ENCODE measurements at regions not wholly inside any gene's neighbourhood (a gene's known extent, or its start where the extent isn't known, plus 50 kb on each side); places are given as distances from the start of the nearest gene placed in this dataset.

DNA sequence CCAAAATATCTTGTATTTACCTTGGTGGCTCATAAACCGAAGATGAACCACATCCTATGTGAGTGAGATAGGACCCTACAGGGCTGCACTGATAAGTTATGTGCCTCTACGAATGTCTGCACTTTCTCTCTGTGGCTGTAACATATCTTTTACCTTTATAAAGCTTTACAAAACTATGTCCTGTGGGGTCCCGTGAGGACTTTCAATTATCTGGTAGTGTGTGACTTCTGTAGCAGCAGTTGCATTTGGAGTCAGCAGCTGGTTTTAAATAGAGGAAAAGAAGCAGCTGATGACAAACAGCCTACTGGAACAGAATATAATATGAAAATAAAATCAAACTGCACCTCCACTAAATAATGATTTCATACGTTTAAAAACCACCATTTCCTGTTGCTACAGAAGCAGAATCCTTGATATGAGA is 222.4 kb upstream of the GNAI1 start:
- H3K4me3 ChIP-seq (ENCODE audit: low read depth, low read length) = no peak overlapping the region
- DNase-seq (ENCODE audit: low read depth) = no peak
- TF ChIP-seq CTCF (IDR thresholded peaks at IDR 0.05; ENCODE audit: control insufficient read depth, extremely low read depth, insufficient read depth) = no peak

- no peak overlapping the region for H3K4me3 ChIP-seq (ENCODE audit: low read depth, low read length)
- TF ChIP-seq CTCF (IDR thresholded peaks at IDR 0.05; ENCODE audit: control insufficient read depth, extremely low read depth, insufficient read depth) = no peak
- DNase-seq (ENCODE audit: low read depth) = no peak
Measured at GRCh38 chr7:79911420-79911819, 223.2 kb upstream of the GNAI1 start.

DNA sequence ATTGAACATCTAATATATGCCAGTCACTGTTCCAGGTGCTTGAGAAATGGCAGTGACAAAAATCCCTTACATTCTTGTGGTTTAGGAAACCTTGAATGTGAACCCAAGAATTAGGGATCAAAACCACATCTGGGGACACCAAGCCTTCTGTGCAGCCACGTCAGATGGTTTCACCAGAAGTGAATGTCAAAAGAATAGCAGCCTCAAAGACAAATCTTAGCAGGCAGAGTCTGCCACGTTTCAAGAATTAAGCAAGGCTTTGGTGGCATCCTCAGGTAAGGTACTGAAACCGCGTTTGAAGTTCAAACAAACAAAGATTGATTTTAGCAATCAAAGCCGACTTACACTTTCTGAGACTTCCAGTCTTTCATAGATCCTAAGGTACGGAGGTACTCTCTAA is 225.5 kb upstream of the GNAI1 start:
- TF ChIP-seq CTCF (IDR thresholded peaks at IDR 0.05; ENCODE audit: control insufficient read depth, extremely low read depth, insufficient read depth) = no peak
- DNase-seq (ENCODE audit: low read depth) = no peak
- no peak overlapping the region for H3K4me3 ChIP-seq (ENCODE audit: low read depth, low read length)

DNA sequence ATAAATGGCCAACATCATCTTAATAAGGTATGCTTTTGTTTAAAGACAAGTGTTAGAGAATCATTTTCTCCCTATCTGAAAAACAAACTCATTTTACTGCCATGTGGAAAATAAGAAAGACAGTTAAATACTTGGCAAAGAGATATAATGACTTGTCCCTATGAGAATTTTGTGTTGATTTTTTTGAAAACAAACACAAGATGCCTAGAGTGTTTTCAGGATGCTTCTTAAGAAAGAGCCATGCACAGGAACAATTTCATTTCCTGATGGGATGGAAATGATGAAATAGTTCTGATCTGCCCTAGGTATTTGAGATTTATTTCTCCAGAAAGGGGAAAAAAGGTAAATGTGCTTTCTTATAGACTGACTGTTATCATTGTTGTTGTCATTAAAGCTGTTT is 237.5 kb upstream of the GNAI1 start:
- no peak for DNase-seq (ENCODE audit: low read depth)
- no peak for TF ChIP-seq CTCF (IDR thresholded peaks at IDR 0.05; ENCODE audit: control insufficient read depth, extremely low read depth, insufficient read depth)
- no peak overlapping the region for H3K4me3 ChIP-seq (ENCODE audit: low read depth, low read length)

DNA sequence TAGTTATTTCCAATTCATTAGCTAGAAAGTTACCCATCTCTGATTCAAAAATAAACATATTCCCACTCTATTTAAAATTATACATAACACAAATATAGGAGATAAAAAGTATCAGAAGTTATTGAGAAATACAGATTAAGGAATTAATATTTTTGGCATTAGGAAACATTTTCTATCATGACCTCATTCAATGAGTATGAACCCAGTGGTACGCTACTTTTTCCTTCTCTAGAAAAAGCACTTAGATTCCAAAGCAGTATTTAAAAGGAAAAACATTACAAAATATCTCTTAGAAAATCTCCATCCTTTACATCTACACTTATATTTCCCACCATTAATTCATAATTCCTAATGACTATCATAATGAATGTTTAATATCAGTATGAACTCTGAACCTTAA is 240.6 kb upstream of the GNAI1 start:
- no peak for TF ChIP-seq CTCF (IDR thresholded peaks at IDR 0.05; ENCODE audit: control insufficient read depth, extremely low read depth, insufficient read depth)
- no peak for DNase-seq (ENCODE audit: low read depth)
- H3K4me3 ChIP-seq (ENCODE audit: low read depth, low read length) = no peak overlapping the region

DNA sequence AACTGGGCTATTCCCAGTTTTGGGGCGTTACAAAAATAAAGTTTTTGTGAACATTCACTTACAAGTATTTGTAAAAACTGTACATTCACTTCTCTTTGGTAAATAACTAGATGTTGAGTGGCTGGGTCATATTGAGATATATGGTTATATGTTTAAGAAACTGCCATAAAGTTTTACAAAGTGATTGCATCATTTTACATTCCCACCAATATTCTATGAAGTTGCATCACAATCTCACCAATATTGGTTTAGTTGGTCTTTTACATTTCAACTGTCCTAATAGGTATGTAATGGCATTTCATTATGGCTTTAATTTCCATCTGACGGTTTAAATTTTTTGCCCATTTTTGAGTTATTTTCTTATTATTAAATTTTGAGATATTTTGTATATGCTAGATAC is 251.7 kb upstream of the GNAI1 start:
- H3K4me3 ChIP-seq (ENCODE audit: low read depth, low read length) = no peak overlapping the region
- no peak for TF ChIP-seq CTCF (IDR thresholded peaks at IDR 0.05; ENCODE audit: control insufficient read depth, extremely low read depth, insufficient read depth)
- no peak for DNase-seq (ENCODE audit: low read depth)

DNA sequence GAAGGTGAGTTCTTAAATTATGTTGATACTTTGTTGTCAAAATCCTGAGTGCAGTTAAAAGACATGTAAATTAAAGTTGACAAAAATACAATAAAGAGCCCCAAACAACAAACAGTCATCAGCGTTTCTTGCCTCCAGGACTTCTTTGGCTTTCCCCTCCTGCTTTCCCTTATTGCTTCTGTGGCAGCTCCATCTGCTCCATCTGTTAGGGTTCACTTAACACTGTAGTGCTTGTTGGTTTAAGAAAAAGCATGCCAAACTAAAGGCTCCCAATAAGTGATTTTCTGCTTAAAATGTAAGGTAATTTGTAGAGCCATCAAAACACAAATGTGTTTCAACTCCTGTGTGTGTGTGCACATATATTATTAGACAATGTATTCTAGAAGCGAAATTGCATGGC is 254.3 kb upstream of the GNAI1 start:
- H3K4me3 ChIP-seq (ENCODE audit: low read depth, low read length) = no peak overlapping the region
- TF ChIP-seq CTCF (IDR thresholded peaks at IDR 0.05; ENCODE audit: control insufficient read depth, extremely low read depth, insufficient read depth) = no peak
- no peak for DNase-seq (ENCODE audit: low read depth)
